Pons (tissue), 1 donor: ENCODE measurements at regions not wholly inside any gene's neighbourhood (a gene's known extent, or its start where the extent isn't known, plus 50 kb on each side); places are given as distances from the start of the nearest gene placed in this dataset.
"Not testable (repeated sequence)": the region's sequence is repeated elsewhere in the genome, so short reads cannot be mapped to it uniquely, and the experiment has no call there.

ENCODE experiments used
- DNase-seq: peaks from one replicate; pipeline ENCODE4 v3.0.0-alpha.2; 2016; ENCODE audit warnings: low spot score

DNA sequence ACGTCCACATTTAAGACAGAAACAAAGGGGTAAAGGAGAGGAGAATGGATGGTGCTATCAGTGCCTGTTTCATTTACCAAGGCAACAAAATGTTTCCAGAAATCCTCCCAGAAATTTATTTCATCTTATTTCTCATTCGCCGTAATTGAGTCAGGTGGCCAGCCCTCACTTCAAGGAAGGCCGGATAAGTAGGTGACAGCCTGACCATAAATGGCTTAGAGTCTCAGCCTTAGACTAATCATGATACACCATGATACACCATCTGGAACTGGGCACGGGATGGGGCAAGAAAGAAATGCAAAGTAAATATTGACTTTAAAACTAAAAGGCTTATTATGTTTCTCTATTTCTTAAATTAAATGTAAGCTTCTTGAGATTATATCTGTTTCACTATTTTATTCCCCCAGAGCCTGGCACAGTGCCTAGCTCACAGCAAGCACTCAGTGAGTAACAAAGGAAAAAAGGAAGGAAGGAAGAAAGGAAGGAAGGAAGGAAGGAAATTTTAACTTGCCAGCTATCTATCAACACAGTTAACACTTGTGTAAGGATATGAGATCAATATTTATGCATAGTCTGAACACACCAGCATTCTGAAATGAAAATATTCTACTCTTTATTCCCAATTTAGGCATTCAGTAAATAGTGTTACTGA lies 106.1 kb upstream of the FSCB start:
- DNase-seq = no peak

DNA sequence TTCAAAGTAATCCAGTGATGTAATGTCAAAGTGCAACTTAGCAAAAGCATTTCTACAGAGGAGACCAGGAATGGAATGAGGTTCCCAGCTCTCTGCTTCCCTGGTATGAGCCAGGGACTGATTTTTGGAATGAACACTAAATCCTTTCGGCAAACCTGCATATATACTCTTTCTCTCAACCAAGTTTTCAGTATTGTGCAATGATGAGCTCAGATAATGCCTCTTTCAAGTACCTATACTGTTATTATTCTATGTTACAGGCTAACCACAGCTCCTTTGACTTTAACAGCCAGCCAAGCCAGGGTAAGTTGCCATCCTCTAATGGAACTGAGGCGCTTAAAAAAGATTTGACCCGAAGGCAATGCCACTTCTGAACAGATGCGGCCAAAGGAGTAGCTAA lies 104.9 kb upstream of the FSCB start:
- DNase-seq = no peak

DNA sequence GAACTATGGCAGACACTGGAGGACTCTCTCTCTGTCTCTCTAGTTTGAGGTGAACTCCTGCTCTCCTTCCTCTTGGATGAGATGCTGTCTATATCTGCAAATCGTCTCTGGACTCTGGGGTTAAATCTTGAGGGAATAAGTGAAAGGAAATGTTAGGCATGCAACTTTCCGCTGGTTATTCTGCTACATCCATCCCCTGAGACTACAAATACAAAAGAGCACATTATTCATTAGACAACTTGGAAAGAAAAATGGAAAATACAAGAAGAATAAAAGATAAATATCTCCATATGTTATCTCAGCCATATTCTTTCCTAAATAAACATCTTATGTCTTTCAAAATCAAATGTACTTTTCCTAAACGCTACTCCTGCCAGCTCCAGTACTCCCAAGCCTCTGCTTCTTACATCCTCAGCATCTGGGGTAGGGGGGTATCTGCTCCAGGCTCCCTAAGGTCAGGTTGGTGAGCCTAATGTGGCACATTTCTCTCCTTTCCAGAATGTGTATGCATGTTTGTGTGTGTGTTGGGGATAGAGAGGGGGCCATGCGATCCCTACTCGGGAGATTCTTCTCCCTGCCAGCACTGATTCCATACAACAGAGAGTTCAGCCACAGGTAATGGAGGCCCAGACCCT lies 102.9 kb upstream of the FSCB start:
- no peak for DNase-seq

DNA sequence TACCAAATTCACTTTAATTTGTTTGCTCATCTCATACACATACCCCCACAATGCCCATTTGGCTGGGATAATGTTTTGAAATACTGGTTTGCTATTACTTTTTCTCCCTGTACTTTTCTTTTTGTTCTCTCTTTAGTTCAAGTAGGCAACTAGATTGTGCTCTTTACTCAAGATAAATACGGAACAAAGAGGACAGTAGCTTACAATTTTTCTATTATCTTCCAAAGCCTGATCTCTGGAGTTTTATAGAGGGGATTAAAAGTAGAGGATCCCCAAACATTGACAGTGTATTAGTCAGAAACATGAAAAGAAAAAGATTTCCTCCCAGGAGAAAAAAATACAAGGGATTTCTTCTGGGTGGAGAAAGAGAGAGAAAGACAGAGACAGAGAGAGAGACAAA lies 102.1 kb upstream of the FSCB start:
- DNase-seq = no peak

DNA sequence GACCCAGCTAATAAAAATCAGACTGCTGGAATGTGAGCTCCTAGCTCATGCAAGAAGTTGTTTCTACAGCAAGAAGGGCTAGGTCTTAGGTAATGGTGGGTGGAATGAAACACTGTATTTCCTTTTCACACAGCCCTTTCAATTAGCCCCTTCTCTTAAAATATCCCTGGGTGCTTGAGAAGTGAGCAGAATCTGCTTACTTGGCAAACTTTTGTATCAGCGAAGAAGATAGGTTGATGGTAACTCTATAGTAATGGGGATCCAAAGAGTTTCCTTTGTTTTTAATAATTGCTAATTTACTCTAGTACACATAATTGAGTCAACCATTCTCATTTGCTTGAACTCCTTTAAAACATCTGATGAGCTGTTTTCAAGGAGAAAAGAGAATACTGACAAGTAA lies 100.6 kb upstream of the FSCB start:
- DNase-seq = no peak

DNA sequence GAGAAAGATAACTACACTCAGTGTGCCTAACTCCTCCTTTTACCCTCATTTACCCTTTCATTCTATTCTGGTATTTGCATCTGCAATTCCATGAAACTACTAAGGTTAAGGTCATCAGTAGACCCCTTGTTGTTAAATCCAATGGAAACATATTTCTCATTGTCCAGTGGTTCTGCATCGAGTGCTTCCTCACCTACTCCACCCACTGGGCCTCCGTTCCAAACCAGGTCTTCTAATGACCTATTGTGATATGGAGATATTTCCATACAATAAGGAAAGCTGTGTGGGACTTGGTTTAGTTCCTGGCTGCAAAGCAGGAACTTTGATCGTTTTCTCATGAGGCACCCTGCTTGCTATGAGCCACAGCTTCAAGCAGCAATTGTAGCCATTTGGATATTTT lies 99.5 kb upstream of the FSCB start:
- no peak for DNase-seq

DNA sequence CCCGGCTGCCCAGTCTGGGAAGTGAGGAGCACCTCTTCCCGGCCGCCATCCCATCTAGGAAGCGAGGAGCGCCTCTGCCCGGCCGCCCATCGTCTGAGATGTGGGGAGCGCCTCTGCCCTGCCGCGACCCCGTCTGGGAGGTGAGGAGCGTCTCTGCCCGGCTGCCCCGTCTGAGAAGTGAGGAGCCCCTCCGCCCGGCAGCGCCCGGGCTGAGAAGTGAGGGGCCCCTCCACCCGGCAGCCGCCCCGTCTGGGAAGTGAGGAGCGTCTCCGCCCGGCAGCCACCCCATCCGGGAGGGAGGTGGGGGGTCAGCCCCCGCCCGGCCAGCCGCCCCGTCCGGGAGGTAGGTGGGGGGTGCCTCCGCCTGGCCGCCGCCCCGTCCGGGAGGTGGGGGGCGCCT lies 94.2 kb upstream of the FSCB start:
- DNase-seq = not testable (repeated sequence)

DNA sequence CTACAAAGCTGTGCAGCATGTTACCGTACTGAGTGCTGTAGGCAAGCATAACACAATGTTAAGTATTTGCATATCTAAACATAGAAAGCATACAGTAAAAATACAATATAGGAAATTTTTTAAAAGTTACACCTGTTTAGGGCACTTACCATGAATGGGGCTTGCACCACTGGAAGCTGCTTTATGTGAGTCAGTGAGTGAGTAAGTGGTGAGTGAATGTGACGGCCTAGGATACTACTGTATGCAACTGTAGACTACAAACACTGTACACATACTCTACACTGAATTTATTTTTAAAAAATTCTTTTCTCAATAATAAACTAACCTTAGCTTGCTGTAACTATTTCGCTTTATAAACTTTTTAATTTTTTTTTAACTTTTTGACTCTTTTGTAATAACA lies 82.1 kb upstream of the FSCB start:
- no peak for DNase-seq

DNA sequence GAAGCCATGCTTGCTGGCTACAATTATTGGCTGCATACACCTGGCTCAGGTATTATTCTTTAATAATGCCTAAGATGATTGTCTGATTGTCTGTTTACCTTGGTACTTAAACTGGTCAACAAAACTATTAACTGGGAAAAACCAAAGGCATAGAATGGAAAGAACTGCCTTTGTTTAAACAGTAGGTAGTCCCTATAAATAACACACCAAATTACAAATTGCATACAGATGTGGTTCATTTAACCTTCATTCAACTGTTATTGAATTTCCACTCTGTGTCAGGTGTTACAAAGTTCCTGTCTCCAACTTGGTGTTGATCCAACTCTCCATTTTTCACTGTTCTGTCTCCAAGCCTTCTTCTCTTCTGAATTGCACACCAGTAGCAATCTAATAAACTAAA lies 79.8 kb upstream of the FSCB start:
- DNase-seq = no peak

DNA sequence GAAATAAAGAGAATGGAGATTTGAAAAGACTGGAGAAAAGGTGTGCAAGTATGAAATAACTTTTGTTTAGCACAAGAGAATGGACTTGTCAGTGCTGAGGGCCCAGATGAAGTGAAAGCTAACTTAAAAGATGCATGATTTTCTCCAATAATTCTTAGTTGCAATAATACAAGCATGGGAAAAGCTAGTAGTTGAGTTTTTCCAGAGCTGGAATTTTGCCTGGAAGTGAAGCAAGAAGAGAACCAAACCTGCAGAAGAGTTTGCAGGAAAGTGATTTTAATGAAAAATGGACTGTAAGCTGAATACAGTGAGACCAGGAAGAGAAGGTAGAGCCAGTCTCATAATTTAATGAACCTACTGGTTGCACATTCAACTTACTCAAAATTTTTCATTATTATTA lies 69.3 kb upstream of the FSCB start:
- DNase-seq = no peak

DNA sequence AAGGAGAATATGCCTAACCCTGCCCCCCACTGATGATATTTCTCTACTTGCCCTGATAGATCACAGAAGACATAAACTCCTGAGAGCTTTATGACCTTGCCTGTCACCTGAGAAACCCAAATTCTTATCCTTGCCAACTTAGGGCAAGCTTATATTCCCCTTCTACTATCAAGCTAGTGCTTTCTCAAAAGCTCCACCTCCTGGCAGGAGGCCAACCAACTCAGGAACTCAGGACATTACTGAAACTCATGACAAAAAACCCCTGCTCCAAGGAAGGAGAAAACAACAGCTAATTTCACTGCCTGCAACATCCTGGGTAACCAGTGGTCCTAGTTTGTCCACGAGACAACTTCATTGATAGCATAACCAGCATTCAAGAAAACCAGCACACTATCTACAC lies 60.9 kb upstream of the FSCB start:
- no peak for DNase-seq

DNA sequence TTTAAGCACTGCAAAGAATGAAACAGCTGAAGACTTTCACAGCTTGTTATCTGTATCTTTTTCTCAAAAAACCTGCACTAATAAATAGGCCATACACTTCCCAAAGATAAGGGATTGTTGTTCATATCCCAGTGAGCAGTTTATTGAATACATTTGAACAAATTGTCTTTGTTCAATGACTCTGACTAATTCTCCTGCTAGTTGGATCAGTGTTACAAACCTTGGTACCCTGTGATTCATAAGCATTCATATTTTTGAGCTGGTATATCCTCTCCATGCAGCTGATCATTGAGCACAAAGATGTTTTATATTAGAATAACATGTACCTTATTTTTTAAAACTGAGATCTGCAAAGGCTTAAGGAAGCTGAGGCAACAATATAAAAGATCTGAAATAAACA lies 58.9 kb upstream of the FSCB start:
- no peak for DNase-seq

DNA sequence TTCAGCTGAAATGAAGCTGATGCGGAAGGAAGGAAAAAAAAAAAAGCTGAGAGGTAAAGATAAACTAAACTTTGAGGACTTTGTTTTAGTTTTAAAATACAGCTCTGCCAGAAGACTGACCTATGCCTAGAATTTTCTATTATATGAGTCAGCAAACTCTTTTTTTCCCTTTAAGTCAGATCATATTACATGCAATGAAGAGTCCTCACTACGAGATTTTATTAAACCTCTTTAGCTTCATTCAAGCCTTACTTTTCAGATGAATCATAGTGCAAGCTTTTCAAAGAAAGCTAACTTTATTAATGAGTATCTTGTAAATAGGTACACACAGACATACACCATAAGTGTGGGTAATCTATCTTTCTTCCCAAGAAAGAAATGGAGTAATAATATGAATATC lies 57.8 kb upstream of the FSCB start:
- no peak for DNase-seq
